GM18505 (cell line): ENCODE measurements at regions not wholly inside any gene's neighbourhood (a gene's known extent, or its start where the extent isn't known, plus 50 kb on each side); places are given as distances from the start of the nearest gene placed in this dataset.

ENCODE experiments used
- ATAC-seq: cut with Tn5 transposase; IDR thresholded peaks from one replicate; pipeline ENCODE4 v1.9.1; 2021; ENCODE audit not compliant: unreplicated experiment
- POLR2A ChIP-seq: IDR thresholded peaks from 4 replicates; pipeline ENCODE4 v1.6.1; 2011; ENCODE audit warnings: borderline replicate concordance; ENCODE audit not compliant: insufficient read depth, insufficient read length; ENCODE audit errors: extremely low read depth

- ATAC-seq, result no peak
- TF ChIP-seq POLR2A, result no peak
These were observed 558.8 kb downstream of the MID1IP1 start for GRCh38 chrX:39360101-39360500.

DNA sequence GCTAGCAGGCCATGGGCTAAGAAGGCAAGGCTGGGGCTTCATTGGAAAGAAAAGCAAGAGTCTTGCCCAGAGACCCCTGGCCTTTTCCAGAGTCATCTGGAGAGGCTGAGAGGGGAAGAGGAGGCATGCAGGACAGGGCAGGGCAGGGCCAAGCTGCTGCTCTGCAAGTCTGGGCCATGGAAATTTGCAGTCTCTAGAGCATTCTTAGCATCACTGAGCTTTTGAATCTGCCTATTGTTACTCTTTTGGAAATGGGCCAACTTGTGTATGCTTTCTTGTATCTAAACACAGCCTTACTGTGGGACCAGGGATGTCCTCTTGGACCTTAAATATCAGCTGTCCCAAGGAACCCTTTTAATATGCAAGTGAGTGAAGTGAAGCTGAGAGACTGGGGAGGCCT, 560.5 kb downstream of the MID1IP1 start:
- no peak for ATAC-seq
- no peak for TF ChIP-seq POLR2A

DNA sequence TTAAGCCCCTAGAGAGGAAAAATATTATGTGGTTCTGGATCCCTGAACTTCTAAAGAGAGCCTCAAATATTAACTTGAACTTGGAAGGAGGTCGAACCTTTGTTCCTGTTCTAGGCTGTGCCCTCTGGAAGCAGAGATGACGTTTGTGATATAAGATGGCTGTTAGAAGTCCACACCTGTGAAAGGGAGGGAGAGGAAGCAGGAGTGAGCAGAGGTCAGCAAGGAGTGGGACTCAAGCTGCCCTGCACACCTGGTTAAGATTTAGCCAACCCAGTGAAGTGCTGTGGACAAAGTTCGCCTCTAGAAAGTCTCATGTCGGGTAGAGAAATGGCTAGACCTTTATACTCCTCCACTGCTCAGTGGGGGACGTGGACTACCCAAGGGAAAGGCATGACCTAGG, 566.2 kb downstream of the MID1IP1 start:
- no peak for ATAC-seq
- TF ChIP-seq POLR2A, result no peak

DNA sequence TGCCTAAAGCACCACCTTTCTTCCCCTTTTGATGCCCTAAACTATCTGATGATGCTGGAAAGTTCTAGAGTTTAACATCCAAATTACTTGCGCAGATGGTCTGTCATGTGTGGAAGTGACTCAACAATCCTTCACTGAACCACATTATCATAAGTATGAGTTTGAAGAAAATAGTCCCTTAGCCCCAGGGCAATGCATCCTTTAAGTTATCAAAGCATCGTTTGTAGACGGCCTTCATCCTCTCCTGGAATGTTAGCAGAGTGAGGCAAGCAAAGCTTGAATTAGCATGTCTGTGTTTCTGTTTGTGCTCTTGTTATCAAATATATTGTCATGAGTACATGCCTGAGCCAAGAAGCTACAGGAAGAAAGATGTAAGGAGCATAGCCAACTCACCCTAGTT, 570.9 kb downstream of the MID1IP1 start:
- ATAC-seq, result no peak
- no peak for TF ChIP-seq POLR2A

- no peak for ATAC-seq
- TF ChIP-seq POLR2A, result no peak
These were observed 575.9 kb downstream of the MID1IP1 start for GRCh38 chrX:39377157-39377556.

DNA sequence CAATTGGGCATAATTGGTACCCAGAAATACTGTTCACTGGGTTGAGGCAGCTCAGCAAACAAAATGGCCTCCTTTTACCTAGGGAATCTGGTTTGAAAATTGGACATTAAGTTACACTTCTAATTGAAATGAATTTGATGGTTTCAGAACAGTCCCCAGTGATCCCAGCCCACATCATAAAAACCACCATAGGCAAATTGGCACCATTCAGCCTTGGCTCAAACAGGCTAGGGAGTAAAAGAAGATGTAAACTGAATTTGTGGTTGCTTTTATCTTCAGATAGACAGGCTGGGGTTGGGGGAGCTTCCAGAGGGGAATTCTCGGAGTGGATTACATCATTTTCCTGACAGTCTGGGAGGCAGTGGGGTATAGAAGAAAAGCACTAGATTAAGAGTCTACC, 576.5 kb downstream of the MID1IP1 start:
- no peak for ATAC-seq

GRCh38 chrX:39381422-39381821, 580.2 kb downstream of the MID1IP1 start:
- no peak for ATAC-seq
- TF ChIP-seq POLR2A, result no peak

More for the DNA sequence above, 576.5 kb downstream of the MID1IP1 start:
- no peak for TF ChIP-seq POLR2A

DNA sequence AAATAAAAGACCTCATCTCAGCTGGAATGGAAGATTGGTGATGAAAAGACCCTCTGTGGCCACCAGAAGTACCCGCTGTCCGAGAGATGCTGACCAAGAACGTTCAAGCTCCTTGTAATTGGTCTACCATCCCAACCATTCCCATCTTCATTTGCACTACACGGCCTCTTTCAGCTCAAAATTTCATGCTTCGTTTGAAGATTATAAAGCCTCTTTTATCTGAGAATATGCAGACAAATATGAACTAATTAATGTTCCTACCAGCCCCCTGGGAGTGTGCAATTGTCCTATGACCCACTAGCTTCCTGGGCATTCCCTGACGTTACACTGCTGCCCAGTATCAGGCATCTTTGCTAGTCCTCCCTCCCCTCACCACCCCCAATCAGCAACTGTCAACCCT, 583.7 kb downstream of the MID1IP1 start:
- TF ChIP-seq POLR2A, result no peak
- no peak for ATAC-seq

- TF ChIP-seq POLR2A, result no peak
- no peak for ATAC-seq
These were observed 587.5 kb downstream of the MID1IP1 start for GRCh38 chrX:39388730-39389129.

DNA sequence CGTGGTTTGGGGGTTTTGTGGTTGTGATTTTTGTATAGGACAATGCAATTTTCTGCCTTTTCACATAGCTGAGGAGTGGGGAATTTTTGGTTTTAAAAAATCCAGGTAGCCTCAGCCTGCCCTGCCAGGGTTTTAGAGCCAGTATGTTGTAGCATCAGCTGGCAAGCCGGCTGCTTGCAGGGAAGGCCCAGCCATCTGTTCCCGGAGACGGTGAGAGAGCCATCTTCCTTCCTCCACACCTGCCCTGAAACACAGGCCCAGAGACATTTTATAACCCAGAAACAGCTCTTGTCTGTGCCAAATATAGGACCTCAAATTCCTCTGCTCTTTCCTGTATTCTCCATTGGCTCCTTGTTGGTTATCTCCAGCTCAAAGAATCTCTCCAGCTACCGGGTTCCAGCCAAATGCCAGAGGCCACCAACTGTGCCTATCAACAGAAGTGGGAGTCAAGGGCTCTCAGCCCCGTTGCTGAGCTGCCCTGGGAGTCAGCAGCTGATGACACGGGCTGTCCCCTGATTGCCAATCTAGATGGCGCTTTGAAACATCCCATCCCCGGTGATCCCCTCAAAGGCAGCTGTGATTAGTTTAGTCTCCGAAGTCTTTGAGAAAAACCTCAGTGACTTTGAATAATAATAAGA, 595.2 kb downstream of the MID1IP1 start:
- TF ChIP-seq POLR2A, result no peak
- no peak for ATAC-seq

- no peak for TF ChIP-seq POLR2A
- ATAC-seq, result no peak
These were observed 596.4 kb downstream of the MID1IP1 start for GRCh38 chrX:39397561-39398199.

- no peak for ATAC-seq
- no peak for TF ChIP-seq POLR2A
These were observed 597.1 kb downstream of the MID1IP1 start for GRCh38 chrX:39398215-39398962.

- ATAC-seq, result no peak
- no peak for TF ChIP-seq POLR2A
These were observed 597.7 kb downstream of the MID1IP1 start for GRCh38 chrX:39398963-39399261.

GRCh38 chrX:39399387-39399786, 598.1 kb downstream of the MID1IP1 start:
- ATAC-seq, result no peak
- no peak for TF ChIP-seq POLR2A
